BE2C (cell line): ENCODE measurements at regions not wholly inside any gene's neighbourhood (a gene's known extent, or its start where the extent isn't known, plus 50 kb on each side); places are given as distances from the start of the nearest gene placed in this dataset.

Source experiments
- DNase-seq: peaks from one replicate; pipeline ENCODE4 v3.0.0-alpha.2; 2020
- H3K27me3 ChIP-seq: fragments of 250-450 bp; sonication (Bioruptor Pico); 2 replicates; pipeline ENCODE4 v1.5.1; 2020; ENCODE audit warnings: mild to moderate bottlenecking
- H3K36me3 ChIP-seq: fragments of 250-450 bp; sonication (Bioruptor Pico); 2 replicates; pipeline ENCODE4 v1.5.1; 2020; ENCODE audit warnings: mild to moderate bottlenecking
- H3K4me1 ChIP-seq: fragments of 250-450 bp; sonication (Bioruptor Pico); 2 replicates; pipeline ENCODE4 v1.5.1; 2020
- H3K4me3 ChIP-seq: 2 replicates; pipeline ENCODE4 v1.5.1; 2011; ENCODE audit warnings: low read depth, low read length
- H3K9me3 ChIP-seq: fragments of 250-450 bp; sonication (Bioruptor Pico); 2 replicates; pipeline ENCODE4 v1.5.1; 2020
- TF ChIP-seq, protein P1 (sequence below): IDR thresholded peaks from 2 replicates; pipeline ENCODE4 v1.5.1; 2012; ENCODE audit warnings: mild to moderate bottlenecking, low read depth, low read length

DNA sequence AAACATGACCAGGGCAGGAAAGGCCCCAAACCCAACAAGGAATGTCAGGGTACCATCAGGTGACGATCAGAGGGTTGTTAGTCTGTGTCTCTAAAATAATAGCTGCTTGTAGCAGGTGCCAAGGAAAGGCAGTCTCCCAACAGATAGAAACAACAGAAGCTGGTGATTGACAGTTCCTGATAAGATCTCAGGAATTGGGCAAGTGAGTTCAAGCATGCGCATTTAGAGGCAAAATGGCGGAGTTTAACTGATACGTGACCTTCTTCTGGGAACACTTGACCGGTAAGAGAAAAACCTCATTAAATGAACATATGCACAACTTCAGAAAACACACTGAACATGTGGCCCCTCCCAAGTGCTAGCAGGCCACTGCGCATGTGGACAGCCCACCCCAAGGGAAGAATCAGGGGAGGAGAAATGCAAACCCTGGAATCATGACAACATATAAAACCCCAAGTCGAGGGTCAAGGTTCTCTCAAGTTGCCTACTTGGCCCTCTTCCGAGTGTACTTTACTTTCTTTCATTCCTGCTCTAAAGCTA, 664.9 kb downstream of the KCNJ3 start:
- Histone ChIP-seq H3K27me3 (no peaks in the 10 kb centered on the region), H3K36me3 (no peaks in the 10 kb centered on the region), H3K4me3 (no peak overlapping the region), H3K9me3 (no peaks in the 10 kb centered on the region), H3K4me1 (no peaks in the 10 kb centered on the region)
- TF ChIP-seq, protein P1, sequence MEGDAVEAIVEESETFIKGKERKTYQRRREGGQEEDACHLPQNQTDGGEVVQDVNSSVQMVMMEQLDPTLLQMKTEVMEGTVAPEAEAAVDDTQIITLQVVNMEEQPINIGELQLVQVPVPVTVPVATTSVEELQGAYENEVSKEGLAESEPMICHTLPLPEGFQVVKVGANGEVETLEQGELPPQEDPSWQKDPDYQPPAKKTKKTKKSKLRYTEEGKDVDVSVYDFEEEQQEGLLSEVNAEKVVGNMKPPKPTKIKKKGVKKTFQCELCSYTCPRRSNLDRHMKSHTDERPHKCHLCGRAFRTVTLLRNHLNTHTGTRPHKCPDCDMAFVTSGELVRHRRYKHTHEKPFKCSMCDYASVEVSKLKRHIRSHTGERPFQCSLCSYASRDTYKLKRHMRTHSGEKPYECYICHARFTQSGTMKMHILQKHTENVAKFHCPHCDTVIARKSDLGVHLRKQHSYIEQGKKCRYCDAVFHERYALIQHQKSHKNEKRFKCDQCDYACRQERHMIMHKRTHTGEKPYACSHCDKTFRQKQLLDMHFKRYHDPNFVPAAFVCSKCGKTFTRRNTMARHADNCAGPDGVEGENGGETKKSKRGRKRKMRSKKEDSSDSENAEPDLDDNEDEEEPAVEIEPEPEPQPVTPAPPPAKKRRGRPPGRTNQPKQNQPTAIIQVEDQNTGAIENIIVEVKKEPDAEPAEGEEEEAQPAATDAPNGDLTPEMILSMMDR = no peak
- DNase-seq = no peak

DNA sequence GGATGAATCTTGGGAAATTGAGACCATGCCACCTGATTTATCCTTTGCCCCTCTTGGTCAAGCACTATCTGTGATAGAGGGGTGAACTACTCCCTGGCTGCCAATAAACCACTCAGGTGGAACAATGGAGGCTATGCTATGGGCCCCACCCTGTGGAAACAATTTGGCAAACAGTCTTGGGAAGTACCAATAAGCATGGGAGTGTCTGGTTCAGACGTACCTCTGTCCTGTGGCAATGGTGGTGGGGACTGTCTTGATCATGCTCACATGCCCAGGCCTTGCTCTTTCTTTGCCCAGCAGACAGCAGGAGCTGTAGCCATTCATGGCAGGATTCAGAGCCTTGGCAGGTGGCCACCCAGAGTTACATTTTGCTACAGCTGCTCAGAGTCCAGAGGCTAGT, 658.7 kb downstream of the KCNJ3 start:
- H3K27me3 ChIP-seq = no peaks in the 10 kb centered on the region
- no peaks in the 10 kb centered on the region for H3K4me1 ChIP-seq
- DNase-seq = no peak
- TF ChIP-seq, protein P1 = no peak
- no peaks in the 10 kb centered on the region for H3K36me3 ChIP-seq
- H3K4me3 ChIP-seq = no peak overlapping the region
- H3K9me3 ChIP-seq = no peaks in the 10 kb centered on the region

DNA sequence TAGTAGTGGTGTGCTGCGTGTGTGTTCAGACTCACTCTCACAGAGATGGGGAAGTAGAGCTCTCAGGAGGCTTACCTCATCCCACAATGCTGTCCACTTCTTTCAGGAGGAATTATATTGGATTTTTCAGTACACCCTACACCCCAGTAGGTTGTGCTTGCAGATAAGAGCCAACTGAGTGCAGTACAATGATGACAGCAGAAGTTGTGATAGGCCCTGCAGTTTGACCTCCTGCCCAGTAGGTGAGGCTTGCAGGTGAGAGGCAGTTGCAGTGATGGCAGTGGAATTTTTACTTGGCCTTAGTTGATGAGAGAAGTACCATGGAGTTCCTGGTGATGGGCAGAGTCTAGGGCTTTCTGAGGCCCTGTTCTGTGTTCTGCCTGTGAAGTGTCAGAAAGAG, 657.8 kb downstream of the KCNJ3 start:
- DNase-seq = no peak
- no peaks in the 10 kb centered on the region for H3K27me3 ChIP-seq
- H3K9me3 ChIP-seq = no peaks in the 10 kb centered on the region
- H3K36me3 ChIP-seq = no peaks in the 10 kb centered on the region
- no peaks in the 10 kb centered on the region for H3K4me1 ChIP-seq
- no peak overlapping the region for H3K4me3 ChIP-seq
- TF ChIP-seq, protein P1 = no peak

DNA sequence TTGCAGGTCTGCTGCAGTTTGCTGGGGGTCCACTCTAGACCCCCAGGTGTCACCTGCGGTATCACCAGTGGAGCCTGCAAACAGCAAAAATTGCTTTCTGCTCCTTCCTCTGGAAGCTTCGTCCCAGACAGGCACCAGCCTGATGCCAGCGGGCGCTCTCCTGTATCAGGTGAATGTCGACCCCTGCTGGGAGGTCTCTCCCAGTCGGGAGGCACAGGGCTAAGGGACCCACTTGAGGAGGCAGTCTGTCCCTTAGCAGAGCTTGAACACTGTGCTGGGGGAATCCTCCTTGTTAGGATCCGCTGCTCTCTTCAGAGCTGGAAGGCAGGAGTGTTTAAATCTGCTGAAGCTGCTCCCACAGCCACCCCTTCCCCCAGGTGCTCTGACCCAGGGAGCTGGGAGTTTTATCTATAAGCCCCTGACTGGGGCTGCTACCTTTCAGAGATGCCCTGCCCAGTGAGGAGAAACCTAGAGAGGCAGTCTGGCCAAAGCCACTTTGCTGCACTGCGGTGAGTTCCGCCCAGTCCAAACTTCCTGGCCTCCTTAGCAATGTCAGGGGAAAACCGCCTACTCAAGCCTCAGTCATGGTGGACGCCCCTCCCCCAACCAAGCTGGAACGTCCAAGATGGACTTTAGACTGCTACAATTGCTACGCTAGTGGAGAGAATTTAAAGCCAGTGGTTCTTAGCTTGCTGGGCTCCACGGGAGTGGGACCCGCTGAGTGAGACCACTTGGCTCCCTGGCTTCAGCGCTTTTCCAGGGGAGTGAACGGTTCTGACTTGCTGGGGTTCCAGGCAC, 652.5 kb downstream of the KCNJ3 start:
- TF ChIP-seq, protein P1 = no peak
- DNase-seq = no peak
- no peaks in the 10 kb centered on the region for H3K9me3 ChIP-seq

DNA sequence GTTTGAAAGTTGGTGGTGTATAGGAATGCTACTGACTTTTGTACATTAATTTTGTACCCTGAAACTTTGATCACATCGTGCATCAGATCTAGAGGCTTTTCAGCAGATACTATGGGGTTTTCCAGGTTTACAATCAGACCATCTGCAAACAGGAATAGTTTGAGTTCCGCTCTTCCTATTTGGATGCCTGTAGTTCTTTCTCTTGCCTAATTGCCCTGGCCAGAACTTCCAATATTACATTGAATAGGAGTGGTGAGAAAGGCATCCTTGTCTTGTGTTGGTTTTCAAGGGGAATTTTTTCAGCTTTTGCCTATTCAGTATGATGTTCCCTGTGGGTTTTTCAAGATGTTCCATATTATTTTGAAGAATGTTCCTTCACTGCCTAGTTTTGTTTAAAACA, 633.5 kb downstream of the KCNJ3 start:
- no peaks in the 10 kb centered on the region for H3K9me3 ChIP-seq
- TF ChIP-seq, protein P1 = no peak
- no peak for DNase-seq
- H3K27me3 ChIP-seq = no peaks in the 10 kb centered on the region
- H3K4me3 ChIP-seq = no peak overlapping the region
- H3K4me1 ChIP-seq = no peaks in the 10 kb centered on the region
- H3K36me3 ChIP-seq = no peaks in the 10 kb centered on the region

More for the DNA sequence above, 652.5 kb downstream of the KCNJ3 start:
- H3K36me3 ChIP-seq = no peaks in the 10 kb centered on the region
- H3K4me3 ChIP-seq = no peak overlapping the region
- no peaks in the 10 kb centered on the region for H3K27me3 ChIP-seq
- no peaks in the 10 kb centered on the region for H3K4me1 ChIP-seq

DNA sequence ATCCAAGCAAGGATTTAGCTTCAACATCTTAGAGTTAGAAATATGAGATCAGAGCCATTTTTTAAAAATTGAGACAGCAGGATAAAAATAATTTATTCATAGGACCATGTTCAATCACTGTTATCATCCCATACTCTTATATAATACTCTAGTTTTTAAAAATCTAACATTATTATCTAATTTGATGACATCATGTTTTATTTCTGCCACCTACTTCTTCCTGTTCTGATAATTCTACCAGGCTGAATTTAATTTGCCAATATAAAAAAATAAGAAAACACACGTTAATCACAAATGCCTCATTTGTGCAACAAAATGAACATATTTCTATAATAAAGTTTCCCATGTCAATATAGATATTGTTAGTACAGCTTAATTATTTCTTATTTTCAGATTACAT, 621.7 kb downstream of the KCNJ3 start:
- no peaks in the 10 kb centered on the region for H3K9me3 ChIP-seq
- H3K4me1 ChIP-seq = no peaks in the 10 kb centered on the region
- no peaks in the 10 kb centered on the region for H3K27me3 ChIP-seq
- no peak for DNase-seq
- TF ChIP-seq, protein P1 = no peak
- no peak overlapping the region for H3K4me3 ChIP-seq
- H3K36me3 ChIP-seq = no peaks in the 10 kb centered on the region
